HL-60/S4 treated with retinoic acid at 250 ng/mL for 4 days and 3 days (cell line): ENCODE measurements at regions not wholly inside any gene's neighbourhood (a gene's known extent, or its start where the extent isn't known, plus 50 kb on each side); places are given as distances from the start of the nearest gene placed in this dataset.

ENCODE experiments used
- in situ Hi-C: fragments of 300-500 bp; cut with MboI; formaldehyde crosslinking; loops from 2 replicates; pipeline ENCODE4 v1.7.0; 2022; ENCODE audit warnings: low sequenced_read_pairs

DNA sequence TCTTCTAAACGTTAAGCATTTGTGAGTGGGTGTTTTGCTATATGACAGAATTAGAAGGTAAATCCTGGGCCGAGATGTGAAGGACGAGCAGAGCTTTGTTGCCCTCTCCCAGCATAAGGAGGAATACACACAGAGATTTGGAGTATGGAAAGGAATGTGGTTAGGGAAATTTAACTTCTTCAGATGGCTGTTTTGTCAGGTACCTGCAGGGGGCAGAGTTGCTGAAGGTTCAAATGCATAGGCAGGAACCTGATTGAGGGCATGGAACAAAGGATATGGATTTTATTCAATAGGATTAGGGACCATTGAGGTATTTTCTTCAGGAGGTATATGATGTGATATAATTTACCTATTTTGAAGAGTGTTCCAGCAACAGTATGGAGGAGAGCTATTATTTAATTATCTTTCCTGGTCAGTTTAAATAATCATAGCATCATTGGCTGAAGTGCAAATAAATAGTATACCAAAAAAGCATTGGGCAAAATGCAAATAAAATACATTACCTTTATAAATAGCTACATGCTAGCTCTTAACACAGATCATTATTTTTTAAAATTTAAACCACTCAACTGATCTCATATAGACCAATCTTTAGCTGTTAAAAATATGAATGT, 143.6 kb downstream of the SLIT2 start:
- in situ Hi-C loops: no loop called here

DNA sequence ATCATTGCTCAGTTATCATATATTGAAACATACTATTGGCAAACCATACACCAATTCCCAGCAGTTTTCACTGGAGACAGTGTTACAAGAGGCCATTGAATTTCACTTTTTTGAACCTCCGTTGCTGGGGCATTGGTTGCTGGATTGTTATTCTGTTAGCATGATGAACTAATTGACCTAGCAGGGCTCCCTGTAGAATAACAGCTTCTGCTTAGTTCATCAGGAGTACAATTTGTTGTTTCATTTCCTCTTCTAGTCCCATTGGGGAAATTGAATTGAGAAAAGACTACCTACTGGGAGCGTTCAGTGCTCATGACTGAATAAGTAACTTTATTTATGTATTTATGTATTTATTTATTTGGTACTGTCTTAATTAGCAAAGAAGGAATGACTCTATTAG, 151.6 kb downstream of the SLIT2 start:
- in situ Hi-C loops: no loop called here

DNA sequence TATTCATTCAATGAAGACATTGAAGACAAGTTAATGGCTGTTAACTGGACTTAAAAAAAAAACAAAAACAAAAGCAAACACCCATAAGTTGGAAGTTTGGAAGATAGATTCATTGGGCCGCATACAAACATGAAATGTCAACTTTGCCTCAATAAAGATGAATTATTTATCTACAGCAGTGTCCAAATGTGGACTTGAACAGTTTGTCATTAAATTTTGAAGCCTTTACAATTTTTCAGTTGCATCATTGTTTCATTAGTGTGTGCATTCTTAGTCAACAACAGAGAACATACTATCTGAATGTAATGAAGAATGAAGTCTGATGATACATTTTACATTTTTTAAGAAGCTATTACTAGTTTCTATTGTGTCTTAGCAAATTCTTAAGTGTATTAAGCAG, 152.1 kb downstream of the SLIT2 start:
- in situ Hi-C loops: no loop called here

DNA sequence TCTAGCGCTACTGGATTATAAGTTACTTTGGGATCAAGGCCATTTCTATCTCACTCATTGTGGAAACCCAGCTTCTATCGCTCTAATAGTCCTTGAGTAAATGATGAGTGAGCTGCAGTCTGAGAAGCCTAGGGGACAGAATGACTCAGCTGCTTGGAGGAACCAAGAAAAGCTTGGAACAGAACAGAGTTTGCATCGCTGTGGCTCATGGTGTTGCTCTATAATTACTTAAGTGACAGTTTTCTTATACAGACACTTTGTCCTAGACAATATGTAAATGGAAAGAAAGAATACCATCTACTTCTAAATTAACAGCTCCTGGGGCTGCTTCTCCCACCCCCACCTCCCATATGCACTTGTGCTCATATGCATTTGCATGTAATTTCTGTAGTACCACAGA, 156.9 kb downstream of the SLIT2 start:
- in situ Hi-C loops: no loop called here

DNA sequence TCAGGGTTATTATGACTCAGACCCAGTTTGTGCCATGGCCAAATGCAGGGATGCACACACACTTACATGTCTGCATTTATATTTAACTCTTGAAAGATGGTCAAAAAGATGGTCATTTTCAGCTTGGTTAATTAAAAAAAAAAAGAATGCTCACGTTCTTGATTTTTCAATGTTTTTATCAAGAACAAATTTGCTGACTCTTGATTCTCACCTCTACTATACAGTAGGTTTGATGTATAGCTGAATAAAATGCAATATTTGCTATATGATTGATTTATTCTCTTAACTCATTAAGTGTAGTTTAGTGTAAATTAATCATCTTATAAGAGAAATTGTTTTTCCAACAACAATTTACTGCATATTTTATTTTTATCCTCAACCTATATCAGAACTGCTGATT, 160.4 kb downstream of the SLIT2 start:
- in situ Hi-C loops: no loop called here

DNA sequence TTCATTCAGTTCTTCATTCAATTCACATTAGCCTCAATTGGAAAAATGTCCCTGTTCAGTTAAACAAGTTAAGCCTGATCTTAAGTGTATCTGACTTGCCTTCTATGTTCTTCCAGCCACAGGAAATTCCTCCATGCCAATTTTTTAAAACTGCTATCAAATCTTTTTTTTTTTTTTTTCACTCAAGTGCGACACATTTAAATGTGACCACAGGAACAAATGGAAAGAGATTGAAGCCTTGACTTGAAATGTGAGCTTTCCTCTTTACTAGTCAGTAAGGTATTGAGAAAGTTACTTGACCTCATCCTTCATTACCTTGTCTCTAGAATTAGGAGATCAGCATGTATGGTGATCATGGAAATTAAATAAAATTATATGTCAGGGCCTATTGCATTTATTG, 165.1 kb downstream of the SLIT2 start:
- in situ Hi-C loops: no loop called here

DNA sequence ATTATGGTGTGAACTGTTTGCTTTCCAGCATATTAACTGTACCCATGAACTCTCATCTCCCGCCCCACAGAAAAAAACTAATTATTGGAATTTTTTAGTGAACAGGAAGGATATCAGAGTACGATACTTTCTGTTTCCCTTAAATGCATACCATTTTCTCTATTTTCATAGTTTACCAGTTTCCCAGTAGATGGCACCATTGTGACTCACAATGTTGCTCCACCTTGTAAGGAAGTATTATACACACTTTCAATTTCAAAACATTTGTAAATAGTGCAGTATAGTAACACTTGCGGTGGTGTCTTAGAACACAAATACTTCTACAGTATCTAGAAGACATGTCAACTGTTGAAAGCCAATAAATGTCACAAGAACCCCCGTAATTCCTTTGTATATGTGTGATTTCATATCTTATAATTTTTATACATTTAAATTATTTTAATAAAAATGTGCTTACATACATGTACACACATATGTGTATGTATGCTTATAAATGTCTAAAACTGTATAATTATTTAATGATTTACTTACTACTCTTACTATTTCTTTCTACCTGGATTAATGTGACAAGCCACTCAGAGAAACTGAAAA, 167.3 kb downstream of the SLIT2 start:
- in situ Hi-C loops: no loop called here

DNA sequence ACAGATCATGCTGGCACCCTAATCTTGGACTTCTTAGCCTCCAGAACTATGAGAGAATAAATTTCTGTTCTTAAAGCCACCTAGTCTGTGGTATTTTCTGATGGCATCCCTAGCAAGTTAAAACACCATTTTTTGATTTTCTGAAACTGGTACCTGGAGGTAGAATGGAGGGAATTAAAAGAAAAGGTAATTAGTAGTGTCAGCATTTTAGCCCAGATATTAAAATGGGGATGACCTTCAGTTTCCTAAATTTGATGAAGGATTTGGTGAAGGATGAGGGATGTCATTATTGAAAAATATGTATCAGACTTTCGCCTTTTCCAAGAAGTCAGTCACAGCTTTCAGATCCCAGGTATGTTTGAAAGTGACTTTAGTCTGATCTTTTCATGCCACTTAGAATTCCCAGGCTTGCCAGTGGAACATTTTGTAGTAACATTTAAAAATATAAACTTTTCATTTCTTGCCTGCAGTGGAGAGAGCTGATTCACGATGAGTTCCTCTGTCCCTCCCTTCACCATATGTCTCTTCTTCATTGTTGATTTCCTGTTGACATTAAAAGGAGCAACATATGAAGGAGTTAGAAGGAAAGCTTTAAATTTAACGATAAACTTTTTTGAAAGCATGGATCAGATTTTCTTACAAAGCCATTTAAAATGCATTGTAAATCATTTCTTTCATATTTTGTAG, 169.4 kb downstream of the SLIT2 start:
- in situ Hi-C loops: loop anchor here (10.0 kb wide), 1 partner anchor 264 kb away; no protein-coding TSS in a partner anchor

DNA sequence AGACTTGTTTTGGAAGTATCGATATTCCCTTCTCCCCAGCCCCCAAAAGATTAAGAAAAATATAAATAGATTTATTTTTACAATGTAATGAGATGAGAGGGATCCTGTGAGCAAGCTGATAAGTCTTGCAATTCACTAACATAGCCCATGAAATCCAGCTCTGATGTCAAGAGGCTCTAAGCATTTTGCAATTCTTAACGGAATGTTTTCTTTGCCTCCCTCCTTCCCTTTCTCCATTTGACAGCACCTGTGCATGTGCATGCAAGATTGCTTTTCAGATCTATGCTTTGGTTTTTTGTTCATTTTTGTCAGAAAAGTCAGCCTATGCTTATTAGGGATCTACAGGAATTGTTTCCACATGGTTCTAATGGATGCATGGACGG, 169.9 kb downstream of the SLIT2 start:
- in situ Hi-C loops: loop anchor here (10.0 kb wide), 1 partner anchor 263 kb away; no protein-coding TSS in a partner anchor

DNA sequence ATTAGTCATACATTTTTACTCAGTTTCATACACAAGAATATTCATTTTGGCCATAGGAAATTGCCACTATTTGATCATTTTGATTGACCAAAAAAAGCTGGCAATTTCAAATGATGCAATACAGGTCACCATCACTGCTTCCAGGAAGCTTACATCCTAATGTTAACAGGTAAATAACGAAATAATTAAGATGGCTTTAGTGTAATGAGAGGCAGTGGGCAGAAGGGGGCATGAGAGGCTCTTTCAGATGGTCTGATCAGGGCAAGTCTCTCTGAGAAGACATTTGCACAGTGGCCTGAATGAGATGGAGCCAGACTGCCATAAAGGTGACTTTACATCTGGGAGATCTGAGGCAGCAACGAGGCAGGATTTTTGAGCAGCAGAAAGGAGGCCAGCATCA, 170.7 kb downstream of the SLIT2 start:
- in situ Hi-C loops: loop anchor here (10.0 kb wide), 1 partner anchor 262 kb away; no protein-coding TSS in a partner anchor

DNA sequence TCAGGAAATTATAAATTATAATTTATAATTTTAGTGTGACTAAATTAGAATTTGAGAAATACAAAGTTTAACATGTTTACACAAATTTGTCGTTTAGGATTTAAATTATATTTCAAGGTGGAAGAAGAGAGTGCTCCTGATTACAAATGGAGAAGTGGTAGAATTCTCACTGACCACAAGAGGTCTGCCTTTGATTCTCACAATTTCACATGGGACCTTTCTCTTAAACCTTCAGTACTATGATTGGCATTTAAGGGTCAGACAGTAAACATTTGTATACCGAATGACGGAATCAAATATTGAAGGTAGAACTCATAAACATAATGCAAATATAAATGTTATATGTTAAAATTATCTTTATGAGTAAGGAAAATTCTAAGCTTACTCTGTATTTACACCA, 171.7 kb downstream of the SLIT2 start:
- in situ Hi-C loops: loop anchor here (10.0 kb wide), 1 partner anchor 261 kb away; no protein-coding TSS in a partner anchor

DNA sequence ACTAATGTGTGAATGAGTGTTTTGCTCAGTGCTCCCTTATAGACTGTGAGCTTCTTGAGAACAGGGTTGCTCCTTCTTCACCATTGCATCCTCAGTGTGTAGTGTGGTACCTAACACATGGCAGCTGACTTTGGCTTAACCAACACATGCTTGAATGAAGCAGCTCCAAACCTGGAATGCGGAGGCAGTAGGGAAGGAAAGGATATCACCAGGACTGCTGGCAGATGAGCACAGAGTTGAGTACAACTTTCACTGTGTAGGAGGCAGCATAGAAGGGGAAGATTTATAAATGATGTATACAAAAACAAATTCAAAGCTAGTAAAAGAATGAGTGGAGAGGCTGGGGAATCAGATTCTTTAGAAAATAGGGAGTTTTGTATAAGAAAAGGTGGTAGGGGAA, 174.3 kb downstream of the SLIT2 start:
- in situ Hi-C loops: loop anchor here (10.0 kb wide), 1 partner anchor 259 kb away; no protein-coding TSS in a partner anchor

DNA sequence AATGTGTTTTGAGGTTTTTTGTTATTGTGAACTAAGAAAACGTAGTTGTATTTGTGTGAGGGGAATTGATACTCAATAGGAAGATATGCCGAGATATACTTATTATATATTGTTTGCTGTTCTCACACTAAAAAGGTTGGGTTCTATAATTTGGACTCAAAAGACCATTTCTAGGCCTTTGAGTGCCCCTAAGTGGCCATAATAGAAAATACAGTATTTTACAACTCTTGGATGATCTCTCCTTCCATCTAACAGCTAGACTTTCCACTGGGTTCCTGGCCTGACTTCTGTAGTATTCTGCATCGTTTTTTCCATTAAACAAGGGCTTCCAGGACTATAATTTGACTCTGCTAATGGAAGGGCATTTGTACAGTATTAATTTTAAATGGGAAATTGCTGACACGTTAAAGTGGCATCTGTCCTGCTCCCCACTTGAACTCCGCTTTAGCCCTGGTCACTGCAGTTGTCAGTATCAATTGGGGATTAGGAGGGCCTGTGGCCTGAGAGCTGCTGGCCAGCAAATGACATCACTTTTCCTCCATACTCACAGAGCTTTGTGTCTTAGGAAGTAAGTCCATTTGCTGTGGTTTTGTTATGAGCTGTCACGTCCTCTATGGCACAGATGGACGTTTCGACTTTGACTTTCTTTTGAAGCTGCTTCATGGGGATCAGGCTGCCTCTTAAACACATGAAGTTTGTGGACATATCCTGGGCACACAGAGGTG, 176.9 kb downstream of the SLIT2 start:
- in situ Hi-C loops: loop anchor here (10.0 kb wide), 1 partner anchor 256 kb away; no protein-coding TSS in a partner anchor

DNA sequence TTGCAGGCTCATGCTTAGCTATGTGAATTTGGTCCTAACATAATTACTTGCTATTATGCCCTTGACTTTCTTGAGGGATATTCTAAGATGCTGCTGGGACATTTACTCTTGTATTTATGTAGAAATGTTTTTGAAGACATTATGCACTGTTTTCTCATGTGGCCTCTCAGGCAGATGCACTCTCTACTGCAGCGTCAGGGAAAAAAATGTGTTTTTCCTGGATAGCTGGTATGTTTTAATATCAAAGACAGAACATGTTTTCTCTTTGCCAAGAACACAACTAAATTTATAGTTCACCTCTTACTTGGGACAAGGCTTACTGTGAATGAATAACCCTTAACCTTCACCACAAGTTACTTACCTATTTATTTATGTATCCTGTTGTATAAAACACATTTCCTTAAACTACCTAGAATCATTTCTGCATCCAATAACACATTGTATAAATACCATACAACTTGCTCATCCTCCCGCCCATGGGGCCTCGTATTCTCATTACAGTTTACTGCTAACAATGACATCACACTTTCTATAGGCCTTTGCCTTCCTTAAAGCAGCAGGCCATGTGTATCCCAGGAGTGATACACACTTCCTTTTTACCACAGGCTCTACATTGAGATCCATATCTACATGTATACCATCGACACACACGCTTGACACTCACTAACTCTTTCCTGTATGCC, 178.7 kb downstream of the SLIT2 start:
- in situ Hi-C loops: no loop called here

DNA sequence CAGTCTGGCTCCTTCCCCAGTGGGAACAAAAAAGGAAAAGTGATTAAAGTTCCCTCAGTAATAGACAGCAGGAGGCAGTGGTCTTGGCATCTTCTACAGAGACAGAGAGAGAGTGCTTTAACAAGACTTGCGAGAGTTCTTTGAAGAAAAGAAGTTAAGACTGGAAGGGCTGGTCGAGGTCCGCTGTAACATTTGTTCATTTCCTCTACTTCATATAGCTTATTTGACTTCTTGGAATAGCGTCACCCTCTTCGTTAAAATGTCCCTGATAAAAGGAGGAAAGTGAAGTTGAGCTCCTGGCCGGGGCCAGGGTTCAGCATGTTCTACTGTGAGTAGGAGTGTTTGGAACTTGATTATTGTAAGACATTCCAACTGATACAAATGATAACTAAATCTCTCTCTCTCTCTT, 179.8 kb downstream of the SLIT2 start:
- in situ Hi-C loops: no loop called here

DNA sequence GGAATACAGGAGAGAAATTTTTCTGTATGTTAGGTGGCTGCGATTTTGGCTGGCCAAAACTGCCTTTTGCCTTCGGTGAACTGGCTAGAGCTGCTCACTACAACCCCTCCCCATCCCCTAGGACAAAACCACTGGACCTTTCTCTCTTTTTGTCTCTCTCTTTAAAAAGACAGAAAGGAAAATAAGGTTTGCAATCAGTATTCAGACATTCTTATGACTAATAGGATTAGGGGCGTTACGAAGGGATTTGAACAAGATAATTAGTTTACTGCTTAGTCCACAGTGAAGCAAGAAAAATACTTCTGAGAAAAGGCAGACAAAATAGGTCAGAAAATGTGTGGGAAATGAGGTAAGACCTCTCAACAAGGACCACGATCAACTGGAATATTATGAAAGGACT, 180.4 kb downstream of the SLIT2 start:
- in situ Hi-C loops: no loop called here

DNA sequence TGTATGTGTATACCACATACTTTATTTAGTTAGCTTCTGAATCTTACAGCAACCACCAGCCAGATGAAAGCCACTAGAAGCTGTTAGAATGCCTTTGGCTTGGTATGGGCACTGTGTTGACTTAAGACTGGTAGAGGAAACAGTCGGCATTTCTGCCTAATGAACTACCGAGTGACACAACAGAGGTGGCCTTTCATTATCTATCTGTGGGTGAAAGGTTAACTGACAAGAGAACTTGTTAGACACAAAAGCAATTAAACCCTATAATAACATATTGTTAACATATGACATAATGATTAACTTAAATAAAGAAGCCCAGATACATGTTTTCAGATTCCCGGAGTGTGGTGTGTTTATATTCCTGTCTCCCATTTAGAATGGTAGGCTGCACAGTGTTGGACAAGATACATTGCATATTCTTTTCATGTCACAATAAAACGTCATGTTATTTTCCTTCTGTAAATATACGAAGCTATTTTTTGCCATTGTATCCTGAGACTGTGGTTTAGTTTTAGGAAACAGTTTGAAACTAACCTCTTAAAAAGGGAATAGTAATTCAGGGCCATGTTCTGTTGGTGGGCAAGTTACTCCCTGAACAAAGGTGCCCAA, 181.5 kb downstream of the SLIT2 start:
- in situ Hi-C loops: no loop called here

DNA sequence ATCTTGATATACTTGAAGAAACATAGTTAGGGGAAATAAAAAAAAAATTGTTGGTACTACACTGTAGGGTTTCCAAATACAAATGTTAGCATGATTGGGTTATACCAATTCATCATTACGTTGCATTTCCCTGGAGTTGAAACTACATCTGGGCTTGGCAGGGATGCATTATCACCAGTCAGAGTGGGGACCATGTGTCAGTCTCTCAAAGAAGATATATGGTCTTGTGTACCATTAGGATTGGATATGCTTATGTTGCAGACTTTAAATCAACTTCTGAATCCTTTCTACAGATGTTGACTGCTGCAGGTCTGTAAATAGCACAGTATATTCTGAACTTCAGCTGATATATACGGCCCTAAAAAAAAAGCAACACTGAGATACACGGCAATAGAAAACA, 188.5 kb downstream of the SLIT2 start:
- in situ Hi-C loops: no loop called here

DNA sequence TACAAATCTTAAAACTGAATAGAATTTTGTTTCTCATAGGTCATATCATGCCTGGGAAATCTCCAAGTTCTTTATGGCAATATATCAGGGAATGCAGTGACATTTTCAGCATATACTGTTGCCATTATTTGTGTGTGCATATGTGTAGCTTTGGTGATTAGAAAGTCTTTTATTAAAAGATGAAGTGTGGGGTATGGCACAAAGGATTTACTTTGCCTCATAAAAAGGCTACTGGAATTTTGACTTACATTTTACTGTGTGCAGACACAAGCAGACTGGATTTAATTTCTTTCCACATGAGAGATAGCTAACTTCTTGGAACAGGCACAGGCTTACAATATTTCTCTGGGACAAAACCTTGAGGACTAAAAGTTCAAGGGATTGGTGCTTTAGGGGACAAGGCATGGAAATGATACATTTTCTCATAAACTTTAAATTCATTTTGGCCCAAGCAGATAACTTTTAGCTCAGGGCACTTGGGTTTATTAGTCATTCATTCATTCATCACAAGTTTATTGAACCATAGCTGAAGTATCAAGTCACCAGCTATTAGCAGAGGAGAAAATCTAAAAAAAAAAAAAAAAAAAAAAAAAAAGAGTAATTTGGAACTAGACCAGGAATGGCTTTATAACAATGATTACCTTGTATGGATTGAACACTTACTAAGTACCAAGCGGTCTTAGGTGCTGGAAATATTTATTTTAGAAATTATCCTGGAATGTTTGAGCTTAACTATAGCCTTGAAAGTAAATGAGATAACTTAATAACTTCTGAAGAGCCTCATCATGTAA, 191.5 kb downstream of the SLIT2 start:
- in situ Hi-C loops: no loop called here
